ENCODE measurements at regions not wholly inside any gene's neighbourhood (a gene's known extent, or its start where the extent isn't known, plus 50 kb on each side); places are given as distances from the start of the nearest gene placed in this dataset.

DNA sequence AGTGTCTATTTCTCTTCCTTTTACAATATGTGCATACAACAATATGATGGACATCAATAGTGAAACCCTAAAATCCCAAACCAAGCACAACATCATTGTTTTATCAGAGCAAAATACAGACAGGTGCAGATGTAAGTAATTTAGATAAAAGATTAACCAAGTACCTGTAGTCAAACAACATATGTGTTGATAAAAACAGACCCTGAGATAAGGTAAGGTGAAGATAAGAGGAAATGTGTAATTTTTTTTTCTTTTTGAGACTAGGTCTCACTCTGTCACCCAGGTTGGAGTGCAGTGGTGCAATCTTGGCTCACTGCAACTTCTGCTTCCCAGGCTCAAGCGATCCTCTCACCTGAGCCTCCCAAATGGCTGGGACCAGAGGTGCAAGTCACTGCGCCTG is 589.8 kb downstream of the PLCL1 start:
- no peaks in the 10 kb centered on the region for H3K36me3 ChIP-seq
- intact Hi-C loops (cut with DNase I): no loop called here
- H3K4me3 ChIP-seq: no peak overlapping the region
- no peaks in the 10 kb centered on the region for H3K27me3 ChIP-seq
- no peaks in the 10 kb centered on the region for H3K4me1 ChIP-seq
- no peak overlapping the region for H3K27ac ChIP-seq
- DNase-seq: no peak
- TF ChIP-seq CTCF (IDR thresholded peaks at IDR 0.05): no peak
- no peak for TF ChIP-seq POLR2A (IDR thresholded peaks at IDR 0.05)
- TF ChIP-seq EP300 (IDR thresholded peaks at IDR 0.05): no peak
- no peak for TF ChIP-seq POLR2AphosphoS5 (IDR thresholded peaks at IDR 0.05)
- no peaks in the 10 kb centered on the region for H3K9me3 ChIP-seq
- WGBS, 2 donors: 29 to 78% methylated on average over 2 of the region's 2 CpGs

GRCh38 chr2:198390670-198391069 is 586.3 kb downstream of the PLCL1 start:
- Histone ChIP-seq H3K4me1 (no peaks in the 10 kb centered on the region), H3K4me3 (no peak overlapping the region), H3K27me3 (no peaks in the 10 kb centered on the region), H3K36me3 (no peaks in the 10 kb centered on the region), H3K27ac (no peak overlapping the region), H3K9me3 (no peaks in the 10 kb centered on the region)
- TF ChIP-seq POLR2AphosphoS5 (IDR thresholded peaks at IDR 0.05): no peak
- no peak for TF ChIP-seq POLR2A (IDR thresholded peaks at IDR 0.05)
- no peak for TF ChIP-seq EP300 (IDR thresholded peaks at IDR 0.05)
- no peak for TF ChIP-seq CTCF (IDR thresholded peaks at IDR 0.05)
- DNase-seq: no peak
- intact Hi-C loops (cut with DNase I): no loop called here
- WGBS, 2 donors: 95 to 96% methylated on average over 3 of the region's 3 CpGs

GRCh38 chr2:198387677-198388076 is 583.3 kb downstream of the PLCL1 start:
- WGBS, 2 donors: 0 to 1% methylated on average over 1 of the region's 1 CpG
- Histone ChIP-seq H3K27me3 (no peaks in the 10 kb centered on the region), H3K9me3 (no peaks in the 10 kb centered on the region), H3K27ac (no peak overlapping the region), H3K4me3 (no peak overlapping the region), H3K36me3 (no peaks in the 10 kb centered on the region), H3K4me1 (no peaks in the 10 kb centered on the region)
- TF ChIP-seq POLR2AphosphoS5 (IDR thresholded peaks at IDR 0.05) (no peak), EP300 (IDR thresholded peaks at IDR 0.05) (no peak), POLR2A (IDR thresholded peaks at IDR 0.05) (no peak), CTCF (IDR thresholded peaks at IDR 0.05) (no peak)
- intact Hi-C loops (cut with DNase I): no loop called here
- DNase-seq: no peak

GRCh38 chr2:198385856-198386255 is 581.5 kb downstream of the PLCL1 start:
- Histone ChIP-seq H3K4me3 (no peak overlapping the region), H3K27me3 (no peaks in the 10 kb centered on the region), H3K9me3 (no peaks in the 10 kb centered on the region), H3K27ac (no peak overlapping the region), H3K4me1 (no peaks in the 10 kb centered on the region), H3K36me3 (no peaks in the 10 kb centered on the region)
- DNase-seq: no peak
- intact Hi-C loops (cut with DNase I): no loop called here
- no peak for TF ChIP-seq POLR2AphosphoS5 (IDR thresholded peaks at IDR 0.05)
- TF ChIP-seq CTCF (IDR thresholded peaks at IDR 0.05): no peak
- 91 to 94% methylated on average over 1 of the region's 1 CpG for WGBS, 2 donors

DNA sequence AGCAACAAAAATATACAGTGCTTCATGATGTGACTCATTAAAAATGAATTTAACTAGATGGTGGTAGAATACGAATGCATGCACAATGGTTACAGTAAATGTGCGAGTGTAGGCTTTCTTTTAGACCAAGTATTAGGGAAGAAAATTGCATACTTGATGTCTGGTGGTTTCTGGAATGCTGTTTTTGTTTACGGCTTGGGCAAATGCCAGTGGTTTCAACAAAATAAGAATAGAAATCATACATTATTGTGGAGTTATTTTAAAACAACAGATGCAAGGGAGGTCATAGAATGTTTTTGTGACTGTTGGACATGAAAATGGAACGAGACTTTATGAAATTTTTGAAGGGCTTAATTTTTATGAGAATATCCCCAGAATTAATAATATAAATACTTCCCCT is 580.9 kb downstream of the PLCL1 start:
- Histone ChIP-seq H3K9me3 (no peaks in the 10 kb centered on the region), H3K4me3 (no peak overlapping the region), H3K4me1 (no peaks in the 10 kb centered on the region), H3K27me3 (no peaks in the 10 kb centered on the region), H3K36me3 (no peaks in the 10 kb centered on the region), H3K27ac (no peak overlapping the region)
- intact Hi-C loops (cut with DNase I): no loop called here
- TF ChIP-seq EP300 (IDR thresholded peaks at IDR 0.05): no peak
- TF ChIP-seq CTCF (IDR thresholded peaks at IDR 0.05): no peak
- TF ChIP-seq POLR2AphosphoS5 (IDR thresholded peaks at IDR 0.05): no peak
- TF ChIP-seq POLR2A (IDR thresholded peaks at IDR 0.05): no peak
- no peak for DNase-seq
- 82 to 83% methylated on average over 4 of the region's 4 CpGs for WGBS, 2 donors

Measured in sigmoid colon (tissue), 6 donors.